ENCODE measurements at regions not wholly inside any gene's neighbourhood (a gene's known extent, or its start where the extent isn't known, plus 50 kb on each side); places are given as distances from the start of the nearest gene placed in this dataset.

- TF ChIP-seq CTCF (IDR thresholded peaks at IDR 0.05; ENCODE audit: insufficient read depth, low read depth, low read length) (no peak), EZH2 (IDR thresholded peaks at IDR 0.05; ENCODE audit: insufficient read depth, low read length) (no peak)
Measured at GRCh38 chr10:31132681-31133244, 101.1 kb upstream of the ZNF438 start.

Measured in astrocyte (in vitro differentiated cells and primary cell).